OCI-LY7 (cell line): ENCODE measurements at regions not wholly inside any gene's neighbourhood (a gene's known extent, or its start where the extent isn't known, plus 50 kb on each side); places are given as distances from the start of the nearest gene placed in this dataset.

ENCODE experiments used
- BruUV-seq: library from RNA; stranded (reverse); fragments of 400-500 nt; replicated peaks from 2 replicates; lab custom pipeline; 2021; lab: Mats Ljungman, UMichigan
- CTCF ChIA-PET: fragments of 300-600 bp; sonication (Branson Sonifier 250); formaldehyde crosslinking; loops from one replicate; lab custom pipeline; 2022; ENCODE audit warnings: antibody characterized with exemption; ENCODE audit not compliant: unreplicated experiment; lab: Charles Lee
- POLR2A ChIA-PET: fragments of 300-600 bp; sonication (Branson Sonifier 250); formaldehyde crosslinking; loops from one replicate; lab custom pipeline; 2022; ENCODE audit warnings: antibody characterized with exemption; lab: Charles Lee
- DNase-seq: peaks from one replicate; pipeline ENCODE4 v3.0.0-alpha.2; 2015; ENCODE audit warnings: low spot score
- H2AFZ ChIP-seq: fragments of 200-600 bp; sonication (generic), shearing (Covaris generic); 2 replicates; pipeline ENCODE4 v1.6.1; 2014; ENCODE audit warnings: mild to moderate bottlenecking, antibody characterized with exemption, low read length, moderate library complexity
- H3K27ac ChIP-seq: fragments of 200-600 bp; sonication (generic); 2 replicates; pipeline ENCODE4 v1.5.1; 2014; ENCODE audit warnings: mixed run types, low read depth, mild to moderate bottlenecking, moderate library complexity, low read length, inconsistent platforms; ENCODE audit not compliant: poor library complexity, severe bottlenecking
- H3K36me3 ChIP-seq: fragments of 200-600 bp; sonication (generic); 2 replicates; pipeline ENCODE4 v1.6.1; 2014; ENCODE audit warnings: mild to moderate bottlenecking, antibody characterized with exemption, low read length, moderate library complexity, mixed read lengths; ENCODE audit not compliant: insufficient read depth
- H3K4me1 ChIP-seq: fragments of 200-600 bp; sonication (generic); 2 replicates; pipeline ENCODE4 v1.5.1; 2014; ENCODE audit warnings: mild to moderate bottlenecking, low read length; ENCODE audit not compliant: insufficient read depth, poor library complexity, severe bottlenecking
- H3K4me2 ChIP-seq: fragments of 200-600 bp; sonication (generic); 2 replicates; pipeline ENCODE4 v1.6.1; 2014; ENCODE audit warnings: mild to moderate bottlenecking, low read length
- H3K4me3 ChIP-seq: fragments of 200-600 bp; sonication (generic); 2 replicates; pipeline ENCODE4 v1.5.1; 2014; ENCODE audit warnings: mild to moderate bottlenecking, low read depth, low read length; ENCODE audit not compliant: poor library complexity, severe bottlenecking
- H3K79me2 ChIP-seq: fragments of 200-600 bp; sonication (generic); 2 replicates; pipeline ENCODE4 v1.6.1; 2016; ENCODE audit warnings: low read depth, mild to moderate bottlenecking, low read length, moderate library complexity, mixed read lengths; ENCODE audit not compliant: insufficient read depth
- H3K9me2 ChIP-seq: fragments of 200-600 bp; sonication (generic); 2 replicates; pipeline ENCODE4 v1.6.1; 2016; ENCODE audit warnings: mild to moderate bottlenecking, low read length, mixed read lengths; ENCODE audit not compliant: insufficient read depth
- H3K9me3 ChIP-seq: fragments of 200-600 bp; sonication (generic); 2 replicates; pipeline ENCODE4 v1.6.1; 2014; ENCODE audit warnings: mild to moderate bottlenecking, mixed run types, low read length, mixed read lengths
- H4K20me1 ChIP-seq: fragments of 200-600 bp; sonication (generic); 2 replicates; pipeline ENCODE4 v1.6.1; 2014; ENCODE audit warnings: mild to moderate bottlenecking, antibody characterized with exemption, low read length, moderate library complexity, mixed read lengths; ENCODE audit not compliant: insufficient read depth
- EZH2phosphoT487 ChIP-seq: fragments of 200-600 bp; sonication (generic); IDR thresholded peaks from 2 replicates; pipeline ENCODE4 v1.6.1; 2018; ENCODE audit warnings: low read depth, borderline replicate concordance, mild to moderate bottlenecking, mixed run types, antibody characterized with exemption, low read length, moderate library complexity, mixed read lengths
- intact Hi-C: fragments of 100-400 bp; cut with micrococcal nuclease; formaldehyde crosslinking; loops from one replicate; pipeline ENCODE4 v1.10.0; 2022; ENCODE audit not compliant: unreplicated experiment
- TF ChIP-seq, protein P1 (sequence below): fragments of 200-600 bp; sonication (generic); conservative IDR thresholded peaks from 2 replicates; pipeline ENCODE4 v1.5.1; 2014; ENCODE audit warnings: mild to moderate bottlenecking, antibody characterized with exemption, low read length, moderate library complexity, mixed read lengths

DNA sequence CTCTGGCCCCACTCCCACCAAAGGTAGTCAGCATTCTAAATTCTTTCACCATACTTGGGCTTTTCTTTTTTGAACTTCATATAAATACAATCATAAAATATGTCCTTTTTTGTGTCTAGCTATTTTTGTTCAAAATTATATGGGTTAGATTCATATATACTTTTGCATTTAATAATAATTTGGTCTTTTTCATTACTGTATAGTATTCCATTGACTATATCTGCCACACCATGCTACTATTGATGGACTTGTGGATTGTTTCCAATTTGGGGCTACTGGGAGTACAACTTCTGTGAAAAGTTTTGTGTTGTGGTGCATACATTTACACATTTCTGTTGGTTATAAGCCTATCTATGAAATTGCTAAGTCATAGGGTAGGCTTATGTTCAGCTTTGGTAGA lies 85.7 kb downstream of the GLUL start:
- no peaks in the 10 kb centered on the region for H3K4me1 ChIP-seq
- BruUV-seq = no TSS peak
- intact Hi-C loops = no loop called here
- TF ChIP-seq, protein P1, sequence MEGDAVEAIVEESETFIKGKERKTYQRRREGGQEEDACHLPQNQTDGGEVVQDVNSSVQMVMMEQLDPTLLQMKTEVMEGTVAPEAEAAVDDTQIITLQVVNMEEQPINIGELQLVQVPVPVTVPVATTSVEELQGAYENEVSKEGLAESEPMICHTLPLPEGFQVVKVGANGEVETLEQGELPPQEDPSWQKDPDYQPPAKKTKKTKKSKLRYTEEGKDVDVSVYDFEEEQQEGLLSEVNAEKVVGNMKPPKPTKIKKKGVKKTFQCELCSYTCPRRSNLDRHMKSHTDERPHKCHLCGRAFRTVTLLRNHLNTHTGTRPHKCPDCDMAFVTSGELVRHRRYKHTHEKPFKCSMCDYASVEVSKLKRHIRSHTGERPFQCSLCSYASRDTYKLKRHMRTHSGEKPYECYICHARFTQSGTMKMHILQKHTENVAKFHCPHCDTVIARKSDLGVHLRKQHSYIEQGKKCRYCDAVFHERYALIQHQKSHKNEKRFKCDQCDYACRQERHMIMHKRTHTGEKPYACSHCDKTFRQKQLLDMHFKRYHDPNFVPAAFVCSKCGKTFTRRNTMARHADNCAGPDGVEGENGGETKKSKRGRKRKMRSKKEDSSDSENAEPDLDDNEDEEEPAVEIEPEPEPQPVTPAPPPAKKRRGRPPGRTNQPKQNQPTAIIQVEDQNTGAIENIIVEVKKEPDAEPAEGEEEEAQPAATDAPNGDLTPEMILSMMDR = no peak
- TF ChIP-seq EZH2phosphoT487 = no peak
- ChIA-PET CTCF (no interaction called here), POLR2A (interaction anchor here (0.7 kb wide), 1 partner anchor 23 kb away, joined by 3 read pairs; no protein-coding TSS in a partner anchor)
- H3K27ac ChIP-seq = no peak overlapping the region
- no peak for DNase-seq
- no peak overlapping the region for H3K4me2 ChIP-seq
- no peaks in the 10 kb centered on the region for H3K36me3 ChIP-seq
- no peak overlapping the region for H2AFZ ChIP-seq
- no peaks in the 10 kb centered on the region for H4K20me1 ChIP-seq
- no peaks in the 10 kb centered on the region for H3K79me2 ChIP-seq
- H3K4me3 ChIP-seq = no peak overlapping the region
- H3K9me3 ChIP-seq = no peaks in the 10 kb centered on the region
- no peaks in the 10 kb centered on the region for H3K9me2 ChIP-seq

DNA sequence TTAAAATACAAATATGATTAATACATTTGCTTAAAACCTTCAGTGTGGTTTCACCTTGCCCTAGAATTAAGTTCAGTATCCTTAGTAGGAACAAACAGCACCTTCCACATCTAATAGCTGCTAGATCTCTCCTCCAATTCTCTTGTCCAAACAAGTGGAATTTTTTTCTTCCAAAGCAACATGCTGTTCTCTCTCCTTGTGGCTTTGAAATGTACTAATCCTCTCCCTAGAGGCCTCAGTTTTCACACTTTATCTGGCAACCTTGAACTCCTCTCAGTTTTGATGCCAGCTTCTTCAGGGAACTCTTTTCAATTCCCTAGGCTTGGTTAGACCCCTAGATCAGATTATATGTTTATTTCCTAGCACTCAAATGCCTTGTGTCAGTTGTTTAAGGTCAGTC lies 87.0 kb downstream of the GLUL start:
- TF ChIP-seq EZH2phosphoT487 = no peak
- no peaks in the 10 kb centered on the region for H4K20me1 ChIP-seq
- no peaks in the 10 kb centered on the region for H3K36me3 ChIP-seq
- ChIA-PET CTCF (no interaction called here), POLR2A (no interaction called here)
- H3K4me3 ChIP-seq = no peak overlapping the region
- H3K9me3 ChIP-seq = no peaks in the 10 kb centered on the region
- no peaks in the 10 kb centered on the region for H3K4me1 ChIP-seq
- H3K4me2 ChIP-seq = no peak overlapping the region
- H2AFZ ChIP-seq = no peak overlapping the region
- BruUV-seq = no TSS peak
- no peak overlapping the region for H3K27ac ChIP-seq
- DNase-seq = no peak
- intact Hi-C loops = no loop called here
- no peaks in the 10 kb centered on the region for H3K9me2 ChIP-seq
- H3K79me2 ChIP-seq = no peaks in the 10 kb centered on the region

DNA sequence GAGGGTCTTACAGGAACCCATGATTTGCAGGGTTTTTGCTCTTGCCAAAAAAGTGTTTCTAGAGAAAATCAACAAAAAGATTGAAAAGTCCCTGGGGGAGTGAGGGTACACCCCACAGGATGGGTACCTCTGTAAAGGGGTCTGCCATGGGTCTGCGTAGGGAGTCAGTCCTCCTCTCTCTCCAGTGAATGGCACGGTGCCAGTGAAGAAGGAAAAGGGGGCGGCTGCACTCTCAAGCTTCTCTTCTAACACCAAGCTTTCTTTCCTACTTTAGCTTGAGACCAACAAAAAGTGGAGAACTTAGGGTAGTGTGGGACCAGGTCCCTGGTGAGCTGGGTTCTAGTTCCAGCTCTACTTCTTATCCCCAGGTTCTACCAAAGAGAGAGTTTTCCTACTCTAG lies 87.4 kb downstream of the GLUL start:
- Histone ChIP-seq H3K27ac (no peak overlapping the region), H3K79me2 (no peaks in the 10 kb centered on the region), H3K4me2 (no peak overlapping the region), H3K9me2 (no peaks in the 10 kb centered on the region), H3K4me1 (no peaks in the 10 kb centered on the region), H3K36me3 (no peaks in the 10 kb centered on the region), H3K4me3 (no peak overlapping the region), H4K20me1 (no peaks in the 10 kb centered on the region), H3K9me3 (no peaks in the 10 kb centered on the region), H2AFZ (no peak overlapping the region)
- CTCF ChIA-PET = no interaction called here
- no peak for DNase-seq
- TF ChIP-seq, protein P1 = no peak
- TF ChIP-seq EZH2phosphoT487 = no peak
- POLR2A ChIA-PET = no interaction called here
- BruUV-seq = no TSS peak
- intact Hi-C loops = no loop called here
